ENCODE measurements at regions not wholly inside any gene's neighbourhood (a gene's known extent, or its start where the extent isn't known, plus 50 kb on each side); places are given as distances from the start of the nearest gene placed in this dataset.

GRCh38 chr1:163744301-163744887 lies 422.6 kb downstream of the NUF2 start:
- no peak for DNase-seq (ENCODE audit: low spot score)
- POLR2A ChIA-PET, result no interaction called here
- Mint-ChIP-seq H3K4me1 (peaks cover 6% of the 10 kb centered on the region; the same call in 1 of the 2 replicates), H3K36me3 (peaks cover 24% of the 10 kb centered on the region), H3K27me3 (ENCODE audit: low read depth) (no peaks in the 10 kb centered on the region), H3K27ac (no peak overlapping the region), H3K4me3 (no peak overlapping the region), H3K9me3 (peaks cover 44% of the 10 kb centered on the region)
- CTCF ChIA-PET, result interaction anchor here (0.6 kb wide), 1 partner anchor 89 kb away, joined by 3 read pairs; no protein-coding TSS in a partner anchor
- TF ChIP-seq ELF4 (CRISPR knock-in tag; IDR thresholded peaks at IDR 0.05; ENCODE audit: low read depth) (no peak), NFYB (CRISPR knock-in tag; conservative IDR thresholded peaks at IDR 0.05; ENCODE audit: low read depth) (no peak), CTCF (IDR thresholded peaks at IDR 0.05) (no peak), GTF2I (CRISPR knock-in tag; conservative IDR thresholded peaks at IDR 0.05) (no peak), JAZF1 (CRISPR knock-in tag; IDR thresholded peaks at IDR 0.05) (no peak), NR3C1 (CRISPR knock-in tag; conservative IDR thresholded peaks at IDR 0.05; ENCODE audit: low read depth) (no peak), ATF1 (CRISPR knock-in tag; IDR thresholded peaks at IDR 0.05) (no peak), SMAD3 (CRISPR knock-in tag; IDR thresholded peaks at IDR 0.05; ENCODE audit: borderline replicate concordance) (no peak), IRF1 (CRISPR knock-in tag; IDR thresholded peaks at IDR 0.05) (no peak), ATF2 (CRISPR knock-in tag; IDR thresholded peaks at IDR 0.05; ENCODE audit: borderline replicate concordance, low read depth) (no peak), E2F1 (CRISPR knock-in tag; IDR thresholded peaks at IDR 0.05) (no peak), ZNF232 (CRISPR knock-in tag; IDR thresholded peaks at IDR 0.05) (no peak), ESRRA (CRISPR knock-in tag; IDR thresholded peaks at IDR 0.05; ENCODE audit: borderline replicate concordance) (no peak), TEAD1 (CRISPR knock-in tag; IDR thresholded peaks at IDR 0.05) (no peak)
- ATAC-seq, result no peak

- H3K27me3 Mint-ChIP-seq (ENCODE audit: low read depth), result no peaks in the 10 kb centered on the region
- ATAC-seq (no peak), DNase-seq (ENCODE audit: low spot score) (no peak)
- TF ChIP-seq JUN (CRISPR knock-in tag; IDR thresholded peaks at IDR 0.05), result no peak
- no peak for TF ChIP-seq ZBTB21 (CRISPR knock-in tag; IDR thresholded peaks at IDR 0.05; ENCODE audit: borderline replicate concordance)
- no peak for TF ChIP-seq TCF7 (CRISPR knock-in tag; IDR thresholded peaks at IDR 0.05; ENCODE audit: low read depth)
- no peak for TF ChIP-seq MAX (CRISPR knock-in tag; IDR thresholded peaks at IDR 0.05)
- no peak for TF ChIP-seq ERG (CRISPR knock-in tag; IDR thresholded peaks at IDR 0.05)
- TF ChIP-seq ZNF317 (CRISPR knock-in tag; IDR thresholded peaks at IDR 0.05; ENCODE audit: borderline replicate concordance, low read depth), result no peak
- no peak overlapping the region for H3K27ac Mint-ChIP-seq
- no peak overlapping the region for H3K4me3 Mint-ChIP-seq
- peaks cover 48% of the 10 kb centered on the region for H3K9me3 Mint-ChIP-seq
- POLR2A ChIA-PET, result no interaction called here
- peaks cover 27% of the 10 kb centered on the region for H3K36me3 Mint-ChIP-seq
- peaks cover 6% of the 10 kb centered on the region; the same call in 1 of the 2 replicates for H3K4me1 Mint-ChIP-seq
- CTCF ChIA-PET, result no interaction called here
Observed at GRCh38 chr1:163745204-163745603, 423.4 kb downstream of the NUF2 start.

All from WTC11 (cell line).